ENCODE measurements at regions not wholly inside any gene's neighbourhood (a gene's known extent, or its start where the extent isn't known, plus 50 kb on each side); places are given as distances from the start of the nearest gene placed in this dataset.
"Not testable (repeated sequence)": the region's sequence is repeated elsewhere in the genome, so short reads cannot be mapped to it uniquely, and the experiment has no call there.

- DNase-seq = no peak
These were observed 291.5 kb upstream of the ZNF507 start for GRCh38 chr19:32053861-32054260.

GRCh38 chr19:32058131-32058530 is 287.3 kb upstream of the ZNF507 start:
- no peak for DNase-seq

GRCh38 chr19:32061315-32061714 is 284.1 kb upstream of the ZNF507 start:
- no peak for DNase-seq

DNA sequence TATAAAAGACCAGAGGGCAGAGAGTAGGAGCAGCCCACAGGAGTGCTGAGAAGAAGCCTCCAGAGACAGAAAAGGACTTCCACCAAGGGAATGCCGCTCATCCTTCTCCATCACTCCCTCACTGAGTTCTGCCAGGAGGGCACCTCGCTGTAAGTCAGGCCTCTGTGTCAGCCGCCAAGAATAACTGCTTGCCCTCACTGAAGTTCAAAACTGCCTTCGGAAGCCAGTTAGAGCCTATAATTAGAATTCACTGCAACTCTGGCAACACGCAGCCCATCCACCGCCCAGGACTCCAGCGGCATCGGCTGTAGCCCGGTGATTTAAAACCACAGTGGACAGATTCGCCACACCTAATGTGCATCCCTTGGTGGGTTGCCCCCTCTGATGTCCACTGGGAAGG is 281.8 kb upstream of the ZNF507 start:
- no peak for DNase-seq

DNA sequence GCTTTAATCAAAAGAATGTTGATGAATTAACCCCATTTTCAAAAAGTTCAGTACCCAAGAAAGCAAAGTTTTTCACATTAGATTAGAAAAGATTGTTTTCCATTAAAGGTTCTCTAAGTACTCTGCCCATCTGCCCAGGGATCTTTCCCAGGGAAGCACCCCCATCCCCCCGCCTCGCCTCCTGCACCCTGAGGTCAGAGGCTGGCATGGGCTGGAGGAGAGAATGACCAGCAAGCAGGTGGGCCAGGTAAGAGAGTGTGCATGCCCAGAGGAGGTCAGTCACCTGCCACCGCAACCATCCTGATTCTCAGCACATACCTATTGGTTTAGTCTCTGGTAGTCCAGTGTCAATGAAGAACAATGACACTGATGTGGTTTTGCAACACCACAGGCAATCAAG is 279.4 kb upstream of the ZNF507 start:
- DNase-seq = no peak

GRCh38 chr19:32067685-32068084 is 277.7 kb upstream of the ZNF507 start:
- no peak for DNase-seq

DNA sequence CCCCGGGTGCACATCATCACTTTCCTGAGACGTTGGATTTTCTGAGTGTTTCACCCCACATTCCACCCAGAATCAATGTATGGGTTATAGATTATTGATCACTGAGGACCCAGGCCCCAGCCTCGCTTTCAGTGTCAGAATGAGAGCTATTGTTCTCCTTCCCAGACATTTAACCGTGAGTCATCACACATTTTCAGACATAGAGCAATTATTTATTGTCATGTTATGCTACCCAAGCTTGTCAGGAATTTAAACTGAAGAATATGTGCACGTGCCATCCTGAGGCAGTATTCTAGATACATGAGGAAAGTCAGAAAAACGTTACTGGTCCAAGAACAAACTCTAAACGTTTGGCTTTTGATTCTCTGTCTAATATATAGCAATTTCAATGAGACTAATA is 276.6 kb upstream of the ZNF507 start:
- DNase-seq = peak; percentile 56

GRCh38 chr19:32070101-32070500 is 275.3 kb upstream of the ZNF507 start:
- DNase-seq = no peak

DNA sequence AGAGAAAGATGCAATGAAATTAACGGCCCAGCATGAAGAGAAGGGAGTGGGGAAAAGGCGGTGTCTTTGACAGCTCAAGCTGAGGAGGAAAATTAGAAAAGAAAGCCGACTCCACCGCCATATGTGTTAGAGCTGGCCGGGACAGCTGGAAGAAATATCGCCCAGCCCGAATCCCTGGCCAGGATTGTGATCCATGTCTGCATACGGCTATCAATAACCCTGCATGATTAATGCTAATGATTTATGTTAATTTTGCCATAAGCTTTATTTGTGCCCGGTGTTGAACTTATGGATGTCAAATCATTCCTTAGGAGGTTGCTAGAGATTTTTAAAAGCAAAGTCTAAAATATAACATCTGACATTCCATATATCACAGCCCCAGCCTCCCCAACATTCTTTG is 263.4 kb upstream of the ZNF507 start:
- DNase-seq = no peak

DNA sequence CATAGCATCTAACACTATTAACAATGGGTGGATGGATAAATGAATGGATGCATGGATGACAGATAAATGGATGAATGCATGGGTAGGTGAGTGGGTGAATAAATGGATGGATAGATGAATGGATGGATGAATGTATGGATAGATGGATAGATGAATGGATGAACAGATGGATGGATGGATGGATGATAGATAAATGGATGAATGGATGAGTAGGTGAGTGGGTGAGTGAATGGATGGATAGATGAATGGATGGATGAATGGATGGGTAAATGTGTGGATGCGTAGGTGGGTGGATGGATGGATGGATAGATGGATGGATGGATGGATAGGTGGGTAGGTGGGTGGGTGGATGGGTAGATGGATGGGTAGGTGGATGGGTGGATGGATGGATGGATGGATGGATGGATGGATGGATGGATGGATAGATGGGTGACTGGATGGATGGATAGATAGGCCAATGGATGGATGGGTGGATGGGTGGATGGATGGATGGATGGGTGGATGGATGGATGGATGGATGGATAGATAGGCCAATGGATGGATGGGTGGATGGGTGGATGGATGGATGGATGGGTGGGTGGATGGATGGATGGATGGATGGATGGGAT is 260.6 kb upstream of the ZNF507 start:
- DNase-seq = not testable (repeated sequence)

DNA sequence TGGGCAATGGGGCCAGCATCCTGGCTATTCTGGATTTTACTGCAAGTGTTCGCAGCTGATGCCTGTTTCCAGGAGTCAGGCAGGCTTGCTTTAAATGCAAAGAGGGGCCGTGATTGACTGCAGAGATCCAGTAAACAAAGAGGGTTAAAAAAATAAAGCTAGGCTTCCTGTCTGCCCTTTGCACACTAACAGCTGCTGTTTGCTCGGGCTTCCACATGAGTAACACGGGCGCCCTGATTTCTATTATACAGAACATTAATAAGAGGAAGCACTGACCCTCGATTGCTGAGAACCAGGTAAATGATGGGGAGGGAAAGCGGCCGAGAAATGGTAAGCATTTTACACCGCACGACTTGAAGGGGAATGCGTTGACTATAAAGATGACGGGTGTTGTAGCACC is 254.2 kb upstream of the ZNF507 start:
- no peak for DNase-seq

GRCh38 chr19:32097011-32097410 is 248.4 kb upstream of the ZNF507 start:
- no peak for DNase-seq

DNA sequence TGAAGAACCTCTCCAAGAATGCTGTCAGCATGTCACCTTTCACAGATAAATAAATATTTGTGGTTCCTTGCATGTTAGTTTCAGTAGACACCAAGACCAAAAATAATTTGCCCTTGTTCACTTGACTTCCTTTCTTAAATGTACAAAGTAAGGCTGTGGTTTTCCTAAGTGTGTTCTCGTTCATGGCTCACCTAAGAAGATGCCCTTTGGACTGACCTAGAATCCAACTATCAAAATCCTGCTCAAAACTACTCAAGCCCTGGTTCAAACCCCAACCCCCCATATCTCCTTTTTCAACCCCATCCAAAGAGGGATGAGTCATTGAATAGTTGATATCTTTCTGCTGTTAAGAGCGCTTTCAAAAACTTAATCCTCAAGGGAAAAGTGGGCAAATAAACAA is 247.8 kb upstream of the ZNF507 start:
- no peak for DNase-seq

- no peak for DNase-seq
These were observed 246.4 kb upstream of the ZNF507 start for GRCh38 chr19:32098968-32099367.

- DNase-seq = no peak
These were observed 244.2 kb upstream of the ZNF507 start for GRCh38 chr19:32101206-32101605.

- DNase-seq = no peak
These were observed 241.9 kb upstream of the ZNF507 start for GRCh38 chr19:32103541-32103940.

DNA sequence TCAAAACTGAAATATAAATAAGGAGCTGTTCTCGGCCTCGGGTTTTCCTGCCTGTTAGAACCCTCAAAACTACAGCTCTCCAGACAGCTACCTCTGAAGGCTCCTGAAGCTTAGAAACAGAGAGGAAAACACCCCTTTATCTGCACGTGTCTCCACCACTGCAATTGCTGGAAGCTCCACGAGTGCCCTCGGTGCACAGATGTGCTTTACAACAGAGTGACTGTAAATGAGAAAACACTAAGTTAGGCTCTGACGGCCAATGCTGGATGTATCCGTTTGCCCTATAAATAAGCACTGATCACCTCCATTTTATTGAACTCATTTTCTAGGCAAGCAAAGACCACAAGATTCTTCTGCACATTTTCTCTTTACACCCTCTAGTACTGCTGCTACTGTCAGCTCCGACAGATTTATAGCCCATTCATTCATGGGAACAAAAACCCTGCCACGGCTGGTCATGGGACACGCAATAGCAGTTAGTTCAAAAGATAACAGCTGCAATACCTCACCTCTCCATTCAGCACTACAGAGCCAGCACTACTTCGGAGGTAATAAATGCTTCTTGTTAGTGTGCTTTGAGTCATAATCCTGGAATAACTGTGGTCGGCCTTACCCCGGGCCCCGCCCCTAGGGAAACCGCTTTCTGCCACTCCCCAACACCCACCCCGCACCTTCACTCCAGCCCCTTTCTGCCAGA is 241.1 kb upstream of the ZNF507 start:
- DNase-seq = peak; percentile 23

DNA sequence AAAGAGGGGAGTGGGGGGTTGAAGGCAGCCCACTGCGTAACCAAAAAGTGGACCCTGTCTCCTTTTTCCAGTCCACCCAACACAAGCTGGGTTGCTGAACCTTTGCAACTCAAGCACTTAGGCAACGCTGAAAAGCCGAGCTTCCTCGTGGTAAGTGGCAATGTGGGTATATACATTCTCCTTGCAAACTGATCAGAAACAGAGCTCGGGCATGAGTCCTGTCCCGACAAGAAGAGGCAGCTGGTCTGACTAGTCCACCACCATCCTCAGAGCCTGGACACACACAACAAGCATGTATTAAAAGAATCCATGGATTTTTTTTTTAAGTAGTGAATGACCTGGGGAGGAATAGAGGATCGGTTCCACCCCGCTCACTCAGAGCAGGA is 240.6 kb upstream of the ZNF507 start:
- no peak for DNase-seq

- DNase-seq = no peak
These were observed 239.7 kb upstream of the ZNF507 start for GRCh38 chr19:32105527-32106310.

DNA sequence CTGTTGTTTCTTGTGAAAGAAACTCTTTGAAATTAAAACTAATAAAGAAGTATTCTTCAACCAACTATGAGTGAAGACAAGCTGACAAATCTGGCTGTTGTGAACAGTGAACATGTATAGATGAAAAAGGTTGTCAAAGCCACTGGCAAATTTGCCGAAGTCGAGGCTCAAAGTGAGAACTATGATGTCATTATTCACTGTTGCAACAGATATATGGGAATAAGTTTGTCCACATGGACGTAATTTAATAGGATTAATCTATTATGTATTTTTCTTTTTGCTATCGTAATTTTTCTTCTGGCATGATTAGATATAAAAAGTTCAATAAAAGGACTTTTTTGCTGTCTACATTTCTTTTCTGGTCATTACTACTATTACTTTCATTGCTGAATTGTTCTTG is 223.2 kb upstream of the ZNF507 start:
- DNase-seq = no peak

GRCh38 chr19:32123355-32123940 is 222.0 kb upstream of the ZNF507 start:
- DNase-seq = no peak

- DNase-seq = no peak
These were observed 220.8 kb upstream of the ZNF507 start for GRCh38 chr19:32124585-32124984.

GRCh38 chr19:32129141-32129540 is 216.3 kb upstream of the ZNF507 start:
- DNase-seq = peak; percentile 19

DNA sequence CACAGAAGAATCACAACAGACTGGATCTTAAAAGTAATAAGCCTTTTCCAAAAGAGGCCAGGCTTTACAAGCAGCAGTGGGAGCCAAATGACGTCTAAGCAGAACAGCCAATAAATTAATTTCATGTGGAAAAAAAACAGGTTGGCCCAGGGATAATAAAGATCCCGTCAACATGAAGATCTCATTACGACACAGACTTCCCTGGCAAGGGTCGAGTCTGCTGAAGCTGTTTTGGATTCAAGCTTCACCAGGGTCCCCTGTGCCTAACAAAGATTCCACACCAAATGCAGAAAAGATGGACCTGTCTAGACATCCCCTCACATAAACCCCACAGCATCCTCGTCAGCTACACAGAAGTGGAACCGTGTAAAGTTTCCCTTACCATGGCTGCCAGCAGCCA is 215.1 kb upstream of the ZNF507 start:
- no peak for DNase-seq
